Activated CD4-positive, alpha-beta memory T cell treated with anti-CD3 and anti-CD28 coated beads, Interleukin-2, amount 10 ng/mL, durations not matched to agents 7 days and 5 days (primary cell): ENCODE measurements at regions not wholly inside any gene's neighbourhood (a gene's known extent, or its start where the extent isn't known, plus 50 kb on each side); places are given as distances from the start of the nearest gene placed in this dataset.

Experiments
- CTCF ChIA-PET: fragments of 350-600 bp; sonication (Branson Sonifier 250); formaldehyde crosslinking; loops from one replicate; lab custom pipeline; 2021; ENCODE audit warnings: antibody characterized with exemption, inconsistent platforms; lab: Charles Lee
- POLR2A ChIA-PET: fragments of 350-600 bp; sonication (Branson Sonifier 250); formaldehyde crosslinking; loops from one replicate; lab custom pipeline; 2021; ENCODE audit warnings: antibody characterized with exemption; lab: Charles Lee
- DNase-seq: peaks from one replicate; pipeline ENCODE4 v3.0.0-alpha.2; 2020
- H3K27ac Mint-ChIP-seq: one replicate; pipeline ENCODE4 v1.8.0; 2021; ENCODE audit warnings: mild to moderate bottlenecking, mixed read lengths
- H3K27me3 Mint-ChIP-seq: one replicate; pipeline ENCODE4 v1.8.0; 2021; ENCODE audit warnings: mixed read lengths
- H3K36me3 Mint-ChIP-seq: one replicate; pipeline ENCODE4 v1.8.0; 2021; ENCODE audit warnings: low read depth, mixed read lengths
- H3K4me1 Mint-ChIP-seq: one replicate; pipeline ENCODE4 v1.8.0; 2021; ENCODE audit warnings: mixed read lengths
- H3K4me3 Mint-ChIP-seq: one replicate; pipeline ENCODE4 v1.8.0; 2021; ENCODE audit warnings: mild to moderate bottlenecking, mixed read lengths
- H3K9me3 Mint-ChIP-seq: one replicate; pipeline ENCODE4 v1.8.0; 2021; ENCODE audit warnings: mixed read lengths

DNA sequence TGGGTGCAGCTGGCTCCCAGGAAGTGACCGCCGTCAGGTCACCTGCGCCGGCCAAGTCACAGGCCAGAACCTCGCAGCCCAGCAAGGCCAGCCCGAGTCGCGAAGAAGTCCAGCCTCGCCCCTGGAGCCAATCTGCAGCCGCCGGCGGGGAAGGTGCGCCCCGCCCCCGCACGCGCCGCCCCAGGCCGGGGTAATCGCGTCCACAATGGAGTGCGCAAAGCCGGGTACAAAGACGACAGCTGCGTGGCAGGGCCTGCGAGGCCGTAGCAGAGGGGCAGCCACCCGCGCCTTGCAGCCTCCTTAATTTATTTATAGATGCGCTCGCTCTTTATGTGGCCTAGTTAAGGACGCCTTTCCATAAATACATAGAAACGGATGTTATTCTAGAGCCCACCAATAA, 139.4 kb upstream of the CPEB2 start:
- Mint-ChIP-seq H3K27me3 (no peaks in the 10 kb centered on the region), H3K4me3 (no peak overlapping the region), H3K9me3 (no peaks in the 10 kb centered on the region), H3K36me3 (no peaks in the 10 kb centered on the region), H3K4me1 (no peaks in the 10 kb centered on the region), H3K27ac (no peak overlapping the region)
- CTCF ChIA-PET = no interaction called here
- POLR2A ChIA-PET = no interaction called here
- no peak for DNase-seq

DNA sequence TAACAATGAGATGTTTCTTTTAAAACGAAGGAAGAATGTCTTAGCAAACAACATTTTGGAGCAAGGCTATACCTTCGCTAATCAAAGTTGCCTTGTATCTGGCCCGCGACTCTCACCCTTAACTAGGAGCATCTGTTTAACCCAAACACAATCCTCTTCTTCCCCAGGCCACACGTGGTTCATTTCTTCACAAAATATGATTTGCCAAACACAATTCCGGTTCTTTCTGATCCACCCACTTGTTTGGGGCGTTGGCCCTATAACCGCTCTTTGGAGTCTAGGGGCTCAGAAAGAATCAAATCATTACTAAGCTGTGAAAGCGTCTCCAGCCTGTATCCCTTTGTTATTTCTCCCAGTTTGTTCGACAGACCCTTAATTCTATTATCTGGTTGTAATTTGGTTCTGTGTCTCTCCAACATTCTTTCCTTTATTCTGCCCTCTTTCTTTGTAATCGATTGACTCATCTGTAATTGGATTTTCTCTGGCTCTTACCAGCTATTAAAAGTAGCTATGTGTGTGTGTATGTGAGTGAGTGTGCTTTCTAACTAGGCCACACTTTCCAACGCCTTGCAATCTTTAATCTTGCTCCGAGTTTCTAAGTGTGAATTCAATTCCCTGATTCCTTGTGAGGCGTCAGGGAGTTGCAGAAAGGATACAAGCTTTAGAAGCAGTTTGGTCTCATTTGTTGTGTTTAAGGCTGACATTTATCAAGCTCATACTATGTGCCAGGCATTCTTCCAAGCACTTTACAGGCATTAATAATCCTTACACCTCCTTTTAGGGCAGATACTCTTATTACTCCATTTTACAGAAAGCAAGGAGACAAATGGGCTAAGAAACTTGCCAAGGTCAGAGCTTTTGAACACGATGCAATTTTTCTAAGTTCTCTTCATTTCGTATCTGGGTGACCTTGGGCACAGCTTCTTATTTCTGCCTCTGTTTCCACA, 138.6 kb upstream of the CPEB2 start:
- Mint-ChIP-seq H3K27me3 (no peaks in the 10 kb centered on the region), H3K9me3 (no peaks in the 10 kb centered on the region), H3K27ac (no peak overlapping the region), H3K4me1 (no peaks in the 10 kb centered on the region), H3K36me3 (no peaks in the 10 kb centered on the region), H3K4me3 (no peak overlapping the region)
- ChIA-PET POLR2A (no interaction called here), CTCF (no interaction called here)
- DNase-seq = no peak

GRCh38 chr4:14864365-14865030, 137.8 kb upstream of the CPEB2 start:
- Mint-ChIP-seq H3K4me1 (no peaks in the 10 kb centered on the region), H3K27me3 (no peaks in the 10 kb centered on the region), H3K27ac (no peak overlapping the region), H3K4me3 (no peak overlapping the region), H3K36me3 (no peaks in the 10 kb centered on the region), H3K9me3 (no peaks in the 10 kb centered on the region)
- ChIA-PET POLR2A (no interaction called here), CTCF (no interaction called here)
- no peak for DNase-seq

GRCh38 chr4:14865031-14865366, 137.3 kb upstream of the CPEB2 start:
- H3K4me1 Mint-ChIP-seq = no peaks in the 10 kb centered on the region
- H3K4me3 Mint-ChIP-seq = no peak overlapping the region
- no peak overlapping the region for H3K27ac Mint-ChIP-seq
- H3K36me3 Mint-ChIP-seq = no peaks in the 10 kb centered on the region
- ChIA-PET CTCF (no interaction called here), POLR2A (no interaction called here)
- no peaks in the 10 kb centered on the region for H3K27me3 Mint-ChIP-seq
- DNase-seq = no peak
- no peaks in the 10 kb centered on the region for H3K9me3 Mint-ChIP-seq

- Mint-ChIP-seq H3K9me3 (no peaks in the 10 kb centered on the region), H3K36me3 (no peaks in the 10 kb centered on the region), H3K27me3 (no peaks in the 10 kb centered on the region), H3K4me3 (no peak overlapping the region), H3K27ac (no peak overlapping the region), H3K4me1 (no peaks in the 10 kb centered on the region)
- no peak for DNase-seq
- CTCF ChIA-PET = no interaction called here
- POLR2A ChIA-PET = no interaction called here
These were observed 136.5 kb upstream of the CPEB2 start for GRCh38 chr4:14865804-14866203.

DNA sequence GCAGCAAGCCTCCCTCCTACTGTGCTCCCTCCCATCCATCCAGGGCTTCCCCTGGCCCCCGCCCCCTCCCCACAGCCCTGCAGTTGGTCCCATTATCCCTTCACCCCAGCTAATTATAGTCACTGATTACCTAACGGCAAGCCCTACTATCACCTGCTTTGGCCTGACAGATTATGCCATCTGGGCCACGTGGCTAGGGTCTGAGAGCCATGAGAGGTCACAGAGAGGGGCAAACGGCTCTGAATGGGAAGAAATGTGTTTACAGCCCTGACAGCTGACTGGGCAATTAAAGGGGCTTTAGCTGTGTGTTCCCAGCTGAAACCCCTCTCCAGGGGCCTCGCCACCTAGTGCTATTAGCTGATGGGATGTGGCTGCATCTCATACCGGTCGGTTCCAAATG, 134.4 kb upstream of the CPEB2 start:
- Mint-ChIP-seq H3K9me3 (no peaks in the 10 kb centered on the region), H3K27me3 (no peaks in the 10 kb centered on the region), H3K36me3 (no peaks in the 10 kb centered on the region), H3K4me1 (no peaks in the 10 kb centered on the region), H3K4me3 (no peak overlapping the region), H3K27ac (no peak overlapping the region)
- CTCF ChIA-PET = no interaction called here
- no peak for DNase-seq
- POLR2A ChIA-PET = no interaction called here

DNA sequence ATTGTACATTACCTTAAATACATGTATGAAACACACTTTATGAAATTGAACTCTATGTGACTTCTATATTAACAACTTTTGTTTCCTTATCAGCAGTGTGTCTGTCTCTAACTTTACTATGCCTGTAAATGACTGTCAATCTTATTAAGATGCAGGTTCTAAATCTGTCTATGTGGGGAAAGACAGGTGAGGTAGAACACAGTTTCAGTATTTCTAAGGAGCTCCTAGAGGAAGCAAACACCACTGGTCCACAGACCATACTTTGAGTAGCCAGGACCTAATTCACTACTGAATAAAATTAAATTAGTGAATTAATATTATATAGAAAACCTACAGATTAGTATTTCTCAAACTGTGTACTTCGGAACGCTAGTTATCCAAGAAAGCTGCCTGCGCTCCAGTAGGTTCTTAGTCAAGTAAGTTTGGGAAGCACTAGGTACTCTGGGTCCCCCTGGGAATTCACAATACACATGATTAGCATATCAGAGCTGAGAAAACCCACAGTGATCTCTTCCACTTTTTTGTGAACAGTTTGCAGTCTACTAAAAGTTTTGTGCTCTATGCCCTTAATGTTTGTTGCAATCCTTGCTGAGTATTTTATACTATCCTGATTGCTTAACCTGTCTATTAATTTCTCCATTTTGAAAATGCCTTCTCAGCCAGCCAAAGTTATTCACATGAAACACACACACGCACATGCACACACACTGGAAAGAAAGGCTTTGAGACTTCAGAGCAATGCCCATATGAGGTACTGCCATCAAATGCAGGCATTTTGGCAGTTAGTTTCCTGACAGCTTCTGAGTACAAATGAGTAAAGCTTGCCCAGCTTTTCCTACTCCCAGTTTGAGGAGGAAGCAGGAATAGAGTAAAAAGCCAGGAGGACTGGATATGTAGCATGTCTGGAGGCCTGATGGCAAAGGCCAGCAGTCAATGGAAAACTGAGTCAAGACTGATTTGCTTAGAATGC, 133.6 kb upstream of the CPEB2 start:
- no peaks in the 10 kb centered on the region for H3K9me3 Mint-ChIP-seq
- no peak overlapping the region for H3K27ac Mint-ChIP-seq
- no peak overlapping the region for H3K4me3 Mint-ChIP-seq
- DNase-seq = no peak
- CTCF ChIA-PET = no interaction called here
- POLR2A ChIA-PET = no interaction called here
- H3K4me1 Mint-ChIP-seq = no peaks in the 10 kb centered on the region
- H3K27me3 Mint-ChIP-seq = no peaks in the 10 kb centered on the region
- no peaks in the 10 kb centered on the region for H3K36me3 Mint-ChIP-seq

DNA sequence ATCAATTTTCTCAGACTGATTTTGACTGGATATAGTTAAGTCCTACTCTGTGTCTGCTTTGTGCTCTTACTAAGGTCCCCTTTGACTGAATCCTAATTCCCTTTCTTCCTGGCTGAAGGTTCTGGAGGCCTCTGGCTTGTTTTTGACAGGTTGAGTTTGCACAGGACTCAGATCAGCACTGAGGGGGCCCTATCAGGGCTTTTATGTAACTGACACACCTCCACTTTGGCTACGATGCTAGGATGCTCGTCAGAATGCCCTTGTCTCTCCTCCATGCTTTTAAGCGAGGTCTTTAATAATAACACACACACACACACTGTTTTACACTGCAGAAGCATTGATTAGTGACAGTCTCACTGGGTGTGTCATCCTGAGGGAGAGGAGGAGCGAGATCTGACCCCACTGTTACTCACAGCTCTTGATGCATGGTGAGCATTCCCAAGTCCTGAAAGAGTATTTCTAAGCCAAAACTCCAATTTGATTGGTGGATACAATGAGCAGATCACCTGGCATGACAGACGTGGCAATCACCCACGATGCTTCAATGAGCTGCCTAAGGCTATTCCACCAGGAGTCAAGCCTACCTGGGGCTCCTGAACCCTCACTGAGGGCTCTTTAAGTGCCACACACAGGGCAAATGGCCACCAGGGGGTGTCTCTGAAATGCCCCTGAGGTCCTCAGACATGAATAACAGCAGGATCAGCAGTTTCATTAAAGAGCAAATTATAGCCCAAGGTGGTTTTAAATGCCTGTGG, 130.4 kb upstream of the CPEB2 start:
- CTCF ChIA-PET = no interaction called here
- Mint-ChIP-seq H3K4me1 (peaks cover 19% of the 10 kb centered on the region), H3K4me3 (no peak overlapping the region), H3K36me3 (no peaks in the 10 kb centered on the region), H3K9me3 (no peaks in the 10 kb centered on the region), H3K27me3 (no peaks in the 10 kb centered on the region), H3K27ac (no peak overlapping the region)
- POLR2A ChIA-PET = no interaction called here
- no peak for DNase-seq

- H3K27ac Mint-ChIP-seq = no peak overlapping the region
- ChIA-PET CTCF (interaction anchor here (0.8 kb wide), 1 partner anchor 1233 kb away, joined by 3 read pairs; no protein-coding TSS in a partner anchor), POLR2A (no interaction called here)
- no peaks in the 10 kb centered on the region for H3K27me3 Mint-ChIP-seq
- no peak for DNase-seq
- no peaks in the 10 kb centered on the region for H3K9me3 Mint-ChIP-seq
- no peaks in the 10 kb centered on the region for H3K36me3 Mint-ChIP-seq
- no peak overlapping the region for H3K4me3 Mint-ChIP-seq
- H3K4me1 Mint-ChIP-seq = peaks cover 29% of the 10 kb centered on the region
These were observed 127.3 kb upstream of the CPEB2 start for GRCh38 chr4:14874990-14875389.

GRCh38 chr4:14877246-14878225, 124.7 kb upstream of the CPEB2 start:
- POLR2A ChIA-PET = no interaction called here
- Mint-ChIP-seq H3K27me3 (no peaks in the 10 kb centered on the region), H3K27ac (peak overlapping the region; percentile 41), H3K4me1 (peaks cover 29% of the 10 kb centered on the region), H3K4me3 (no peak overlapping the region), H3K36me3 (no peaks in the 10 kb centered on the region), H3K9me3 (no peaks in the 10 kb centered on the region)
- DNase-seq = no peak
- CTCF ChIA-PET = no interaction called here

DNA sequence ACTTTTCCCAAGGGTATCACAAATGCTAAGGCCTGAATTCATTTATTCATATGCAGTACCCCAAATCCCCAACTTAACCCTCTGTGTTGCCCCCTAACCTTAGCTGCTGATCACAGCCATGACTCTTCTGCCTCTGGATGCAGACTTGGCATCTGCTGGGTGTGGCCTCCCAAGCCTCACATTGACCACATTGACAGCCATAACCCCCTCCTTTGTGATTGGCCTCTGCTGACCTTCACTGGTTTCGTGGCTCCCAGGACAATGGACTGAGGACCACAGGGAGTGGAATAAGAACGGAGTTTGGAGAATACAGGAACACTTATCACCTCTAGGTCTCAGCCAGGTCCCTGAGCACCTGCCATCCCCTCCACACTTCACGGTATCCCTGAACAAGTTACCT, 123.6 kb upstream of the CPEB2 start:
- H3K36me3 Mint-ChIP-seq = no peaks in the 10 kb centered on the region
- no peak for DNase-seq
- peaks cover 3% of the 10 kb centered on the region for H3K27me3 Mint-ChIP-seq
- no peaks in the 10 kb centered on the region for H3K9me3 Mint-ChIP-seq
- no peak overlapping the region for H3K4me3 Mint-ChIP-seq
- H3K4me1 Mint-ChIP-seq = peaks cover 29% of the 10 kb centered on the region
- H3K27ac Mint-ChIP-seq = no peak overlapping the region
- CTCF ChIA-PET = no interaction called here
- POLR2A ChIA-PET = no interaction called here

- peaks cover 27% of the 10 kb centered on the region for H3K4me1 Mint-ChIP-seq
- peaks cover 5% of the 10 kb centered on the region for H3K27me3 Mint-ChIP-seq
- CTCF ChIA-PET = no interaction called here
- no peak overlapping the region for H3K27ac Mint-ChIP-seq
- no peaks in the 10 kb centered on the region for H3K36me3 Mint-ChIP-seq
- no peaks in the 10 kb centered on the region for H3K9me3 Mint-ChIP-seq
- no peak for DNase-seq
- POLR2A ChIA-PET = no interaction called here
- H3K4me3 Mint-ChIP-seq = no peak overlapping the region
These were observed 122.6 kb upstream of the CPEB2 start for GRCh38 chr4:14879683-14880082.
